ENCODE measurements at regions not wholly inside any gene's neighbourhood (a gene's known extent, or its start where the extent isn't known, plus 50 kb on each side); places are given as distances from the start of the nearest gene placed in this dataset.
"Not testable (repeated sequence)": the region's sequence is repeated elsewhere in the genome, so short reads cannot be mapped to it uniquely, and the experiment has no call there.

DNA sequence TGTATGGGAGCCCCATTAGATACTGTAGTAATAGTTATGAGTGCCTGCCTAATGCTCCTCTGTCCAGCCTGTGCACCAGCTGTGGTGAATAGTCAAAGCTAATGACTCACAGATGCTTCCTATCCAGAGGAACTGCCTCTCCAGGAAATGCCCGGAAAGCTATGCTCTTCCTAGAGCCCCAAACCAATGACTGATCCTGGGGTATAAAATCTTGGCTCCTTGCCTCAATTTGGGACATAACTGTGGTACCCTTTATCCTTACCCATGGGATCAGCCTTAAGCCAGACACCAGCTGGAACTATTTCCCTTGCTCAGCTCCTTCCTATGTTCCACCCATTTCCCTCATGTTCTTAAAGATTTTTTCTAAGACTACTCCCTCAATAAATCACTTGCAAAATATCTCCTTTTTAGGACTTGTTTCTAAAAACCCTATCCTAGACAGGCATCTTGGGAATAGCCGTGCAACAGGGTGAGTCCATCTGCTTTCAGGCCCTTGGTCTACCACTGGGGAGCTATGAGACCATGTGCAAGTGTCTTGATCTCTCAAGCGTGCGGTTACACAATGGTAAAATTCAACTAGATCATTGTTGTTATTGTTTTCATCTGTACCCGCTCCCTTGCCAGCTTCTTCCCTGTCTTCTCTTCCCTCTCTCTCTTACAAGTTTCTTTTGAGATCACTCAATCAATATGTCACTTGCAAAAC lies 283.7 kb downstream of the BTBD3 start:
- no peak for DNase-seq (ENCODE audit: low spot score)
- no peak for FAIRE-seq

DNA sequence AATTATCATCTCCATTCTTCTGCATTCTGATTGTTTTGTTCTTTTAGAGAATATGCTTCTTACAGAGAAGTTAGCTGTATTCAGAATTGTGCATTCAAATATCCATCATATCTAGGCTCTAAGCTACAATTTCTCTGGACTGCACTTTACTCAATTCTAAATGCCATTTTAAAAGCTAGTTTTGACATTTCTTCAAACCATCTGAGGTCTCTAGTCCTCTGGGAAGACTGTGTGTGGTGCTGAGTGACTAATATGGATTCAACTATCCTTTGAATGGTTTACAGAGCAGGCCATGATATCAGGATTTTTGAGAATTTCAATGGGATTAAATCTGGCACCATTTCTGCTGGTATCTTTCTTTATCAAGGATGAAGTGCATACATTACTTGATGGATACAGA lies 285.7 kb downstream of the BTBD3 start:
- no peak for FAIRE-seq

GRCh38 chr20:12203981-12204380 lies 286.3 kb downstream of the BTBD3 start:
- DNase-seq (ENCODE audit: low spot score), result no peak
- no peak for FAIRE-seq

More for the DNA sequence above, 285.7 kb downstream of the BTBD3 start:
- no peak for DNase-seq (ENCODE audit: low spot score)

- DNase-seq (ENCODE audit: low spot score) (no peak), FAIRE-seq (no peak)
Observed at GRCh38 chr20:12207875-12208274, 290.2 kb downstream of the BTBD3 start.

DNA sequence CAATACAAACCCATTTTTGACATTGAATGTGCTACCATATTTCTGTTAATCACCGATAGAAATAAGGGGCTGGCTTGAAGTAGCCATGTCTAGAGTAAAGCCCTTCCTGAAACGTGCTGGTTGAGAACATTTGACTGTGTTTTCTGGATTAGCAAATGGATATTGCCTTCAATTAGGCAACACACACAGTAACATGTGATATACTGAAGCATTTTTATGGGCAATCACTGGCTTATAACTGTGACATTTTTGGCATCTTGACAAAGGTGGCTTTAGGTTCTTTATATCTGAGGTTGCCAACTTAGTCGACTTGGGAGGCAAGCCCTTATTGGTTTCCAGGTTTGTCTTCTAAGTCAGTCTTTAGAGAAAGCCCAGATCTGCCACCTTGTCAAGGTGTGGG lies 292.9 kb downstream of the BTBD3 start:
- FAIRE-seq (no peak), DNase-seq (ENCODE audit: low spot score) (no peak)

DNA sequence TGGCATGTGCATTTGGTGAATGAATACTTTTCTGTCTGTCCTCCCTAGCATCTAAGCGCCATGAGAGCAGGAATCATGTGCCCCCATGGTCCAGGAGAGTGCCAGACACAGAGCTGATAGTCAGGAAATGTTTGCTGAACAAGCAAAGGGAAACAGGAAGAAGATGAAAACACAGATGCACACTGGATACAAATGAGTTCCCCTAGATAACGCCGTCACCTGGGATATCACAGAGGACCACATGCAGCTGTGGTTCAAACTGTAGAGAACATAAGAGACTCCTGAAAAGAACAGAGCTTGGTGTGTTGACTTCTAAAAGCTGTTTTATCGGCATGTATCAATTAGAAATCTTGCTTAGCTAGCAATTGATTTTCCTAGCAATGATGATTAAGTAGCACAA lies 293.7 kb downstream of the BTBD3 start:
- DNase-seq (ENCODE audit: low spot score), result no peak
- no peak for FAIRE-seq

DNA sequence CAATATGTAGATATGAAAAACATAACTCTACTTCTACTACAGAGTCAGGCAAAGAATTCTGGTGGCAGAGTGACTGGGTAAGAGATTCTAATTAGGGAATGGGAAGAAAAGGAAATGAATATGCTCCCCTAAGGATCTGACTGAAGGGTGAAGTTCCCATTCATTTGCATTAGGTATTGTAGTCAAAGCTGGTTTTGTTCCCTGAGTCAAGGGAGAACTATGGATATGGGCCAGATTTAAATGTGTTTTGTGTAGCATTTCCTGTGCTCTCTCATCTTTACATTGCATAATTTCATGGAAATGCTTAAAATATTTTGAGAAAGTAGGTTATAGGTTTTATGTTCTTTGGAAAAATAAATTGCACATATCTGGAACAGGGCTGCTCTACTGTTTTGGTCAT lies 299.7 kb downstream of the BTBD3 start:
- DNase-seq (ENCODE audit: low spot score) (no peak), FAIRE-seq (no peak)

DNA sequence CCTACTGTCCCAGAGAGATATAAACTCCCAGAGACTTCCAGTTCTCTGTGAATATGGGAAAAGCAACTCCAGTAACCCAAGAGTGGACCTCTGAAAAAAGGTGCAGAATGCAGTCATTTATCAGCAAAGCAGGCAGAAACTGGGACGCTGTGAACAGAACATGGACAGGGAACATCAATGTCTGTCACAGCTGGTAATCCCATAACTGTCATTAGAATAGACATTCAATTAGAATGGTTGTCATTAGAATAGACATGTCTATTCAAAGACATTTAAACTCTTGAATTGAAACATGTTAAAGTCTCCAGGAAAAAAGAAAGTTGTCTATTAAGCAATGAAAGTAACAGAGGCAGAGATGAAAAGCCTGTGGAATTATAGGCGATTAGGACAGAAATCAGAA lies 302.1 kb downstream of the BTBD3 start:
- no peak for FAIRE-seq

GRCh38 chr20:12223057-12223456 lies 305.4 kb downstream of the BTBD3 start:
- DNase-seq (ENCODE audit: low spot score), result no peak
- no peak for FAIRE-seq

More for the DNA sequence above, 302.1 kb downstream of the BTBD3 start:
- DNase-seq (ENCODE audit: low spot score), result no peak

GRCh38 chr20:12225898-12226297 lies 308.2 kb downstream of the BTBD3 start:
- no peak for FAIRE-seq
- DNase-seq (ENCODE audit: low spot score), result no peak

DNA sequence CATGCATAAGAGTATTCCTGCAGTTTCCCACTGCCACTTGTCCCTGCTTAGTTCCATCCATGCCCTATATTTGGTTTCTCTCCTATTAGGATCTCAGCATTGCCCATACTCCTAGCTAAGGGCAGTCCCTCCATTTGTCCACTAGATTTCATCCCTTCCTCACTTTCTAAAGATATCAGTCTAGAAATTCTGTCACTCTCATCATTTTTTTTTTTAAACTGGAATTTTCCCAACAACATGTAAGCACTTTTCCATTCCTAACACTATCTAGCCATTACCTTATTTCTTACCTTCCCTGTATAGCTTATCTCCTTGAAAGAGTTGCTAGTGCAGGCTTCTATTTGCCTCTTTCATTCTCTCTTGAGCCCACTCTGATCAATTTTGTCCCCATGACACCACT lies 312.2 kb downstream of the BTBD3 start:
- FAIRE-seq (no peak), DNase-seq (ENCODE audit: low spot score) (no peak)

- no peak for DNase-seq (ENCODE audit: low spot score)
- FAIRE-seq, result no peak
Observed at GRCh38 chr20:12237772-12238171, 320.1 kb downstream of the BTBD3 start.

- FAIRE-seq (no peak), DNase-seq (ENCODE audit: low spot score) (no peak)
Observed at GRCh38 chr20:12241065-12241464, 323.4 kb downstream of the BTBD3 start.

DNA sequence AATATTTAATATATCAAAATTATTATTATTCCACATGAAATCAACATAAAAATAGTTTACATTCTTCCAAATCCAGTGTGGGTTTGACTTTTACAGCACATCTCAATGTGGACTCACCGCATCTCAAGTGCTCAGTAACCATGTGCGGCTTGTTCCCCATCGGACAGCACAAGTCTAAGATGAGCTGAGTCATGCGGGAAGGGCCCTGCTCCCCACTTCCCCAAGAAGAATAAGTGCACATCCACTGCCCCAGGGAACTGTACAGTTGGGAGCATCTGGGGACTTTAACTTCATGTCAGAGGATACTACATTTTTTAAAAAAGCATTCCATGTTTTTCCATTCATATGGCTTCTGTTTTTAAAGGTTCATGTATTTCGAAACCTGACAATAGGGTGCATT lies 325.6 kb downstream of the BTBD3 start:
- no peak for DNase-seq (ENCODE audit: low spot score)
- no peak for FAIRE-seq

DNA sequence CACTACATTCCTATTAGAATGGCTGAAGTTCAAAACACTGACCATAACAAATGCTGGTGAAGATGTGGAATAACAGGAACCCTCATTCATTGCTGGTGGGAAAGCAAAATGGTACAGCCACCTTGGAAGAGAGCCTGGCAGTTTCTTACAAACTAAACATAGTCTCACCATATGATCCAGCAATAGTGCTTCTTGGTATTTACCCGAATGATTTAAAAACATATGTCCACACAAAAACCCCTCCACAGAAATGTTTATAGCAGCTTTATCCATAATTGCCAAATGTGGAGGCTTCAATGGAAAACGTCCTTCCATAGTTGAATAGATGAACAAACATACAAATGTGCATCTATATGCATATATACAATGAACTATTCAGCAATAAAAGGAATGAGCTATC lies 330.8 kb downstream of the BTBD3 start:
- DNase-seq (ENCODE audit: low spot score) (no peak), FAIRE-seq (no peak)

DNA sequence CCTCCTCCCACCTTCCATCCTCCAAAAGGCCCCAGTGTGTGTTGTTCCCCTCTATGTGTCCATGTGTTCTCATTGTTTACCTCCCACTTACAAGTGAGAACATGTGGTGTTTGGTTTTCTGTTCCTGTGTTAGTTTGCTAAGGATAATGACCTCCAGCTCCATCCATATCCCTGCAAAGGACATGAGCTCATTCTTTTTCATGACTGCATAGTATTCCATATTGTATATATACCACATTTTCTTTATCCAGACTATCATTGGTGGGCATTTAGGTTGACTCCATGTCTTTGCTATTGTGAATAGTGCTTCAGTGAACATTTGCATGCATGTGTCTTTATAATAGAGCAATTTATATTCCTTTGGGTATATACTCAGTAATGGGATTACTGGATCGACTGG lies 333.0 kb downstream of the BTBD3 start:
- DNase-seq (ENCODE audit: low spot score); FAIRE-seq: not testable (repeated sequence)

GRCh38 chr20:12252793-12253192 lies 335.1 kb downstream of the BTBD3 start:
- DNase-seq (ENCODE audit: low spot score), result no peak
- no peak for FAIRE-seq

GRCh38 chr20:12255461-12255970 lies 337.8 kb downstream of the BTBD3 start:
- FAIRE-seq, result no peak

DNA sequence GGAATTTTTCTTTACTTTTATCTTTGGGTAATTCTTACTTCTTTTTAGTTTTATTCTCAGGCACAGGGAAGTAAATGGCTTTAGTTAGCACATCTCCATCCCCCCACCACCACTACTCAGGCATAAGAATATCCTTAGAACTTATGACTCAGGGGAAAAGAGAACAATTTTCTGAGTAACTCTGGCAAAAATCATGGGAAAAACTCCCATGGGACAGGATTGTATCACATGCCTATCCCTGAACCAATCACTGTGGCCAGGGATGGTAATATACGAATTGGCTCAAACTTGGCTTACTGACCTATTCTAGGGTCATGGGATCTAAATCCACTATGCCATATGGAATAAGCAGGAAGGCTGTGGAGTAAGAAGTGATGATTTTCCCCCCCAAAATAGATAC lies 339.1 kb downstream of the BTBD3 start:
- DNase-seq (ENCODE audit: low spot score) (no peak), FAIRE-seq (no peak)

More at GRCh38 chr20:12255461-12255970, 337.8 kb downstream of the BTBD3 start:
- DNase-seq (ENCODE audit: low spot score), result no peak

DNA sequence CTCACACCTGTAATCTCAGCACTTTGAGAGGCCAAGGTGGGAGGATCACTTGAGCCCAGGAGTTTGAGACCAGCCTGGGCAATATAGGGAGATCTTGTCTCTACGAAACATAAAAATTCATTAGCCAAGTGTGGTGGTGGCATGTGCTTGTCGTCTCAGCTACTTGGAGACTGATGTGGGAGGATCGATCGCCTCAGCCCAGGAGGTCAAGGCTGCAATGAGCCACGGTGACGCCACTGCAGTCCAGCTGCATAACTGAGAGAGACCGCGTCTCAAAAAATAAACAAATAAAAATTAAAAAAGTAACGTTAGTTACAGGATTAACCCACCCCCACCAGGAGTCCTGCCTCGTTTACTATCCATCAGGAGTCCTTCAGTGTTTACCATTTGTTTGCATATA lies 345.1 kb downstream of the BTBD3 start:
- DNase-seq (ENCODE audit: low spot score) (no peak), FAIRE-seq (no peak)

- DNase-seq (ENCODE audit: low spot score) (no peak), FAIRE-seq (no peak)
Observed at GRCh38 chr20:12264711-12265110, 347.0 kb downstream of the BTBD3 start.

GRCh38 chr20:12265662-12266061 lies 348.0 kb downstream of the BTBD3 start:
- FAIRE-seq (no peak), DNase-seq (ENCODE audit: low spot score) (no peak)

GRCh38 chr20:12269579-12269978 lies 351.9 kb downstream of the BTBD3 start:
- no peak for FAIRE-seq
- DNase-seq (ENCODE audit: low spot score), result no peak

DNA sequence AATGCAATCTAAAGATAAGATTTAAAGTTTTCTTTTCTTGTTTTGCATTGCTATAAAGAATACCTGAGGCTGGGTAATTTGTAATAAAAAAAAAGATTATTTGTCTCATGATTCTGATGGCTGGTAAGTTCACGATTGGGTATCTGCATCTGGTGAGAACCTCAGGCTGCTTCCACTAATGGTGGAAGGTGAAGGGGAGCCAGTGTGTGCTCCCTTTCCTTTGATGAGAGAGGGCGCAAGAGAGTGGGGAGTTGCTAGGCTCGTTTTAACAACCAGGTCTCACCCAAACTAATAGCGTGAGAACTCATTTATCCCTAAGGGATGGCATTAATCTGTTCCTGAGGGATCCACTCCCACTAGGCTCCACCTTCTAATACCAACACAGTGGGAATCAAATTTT lies 353.2 kb downstream of the BTBD3 start:
- no peak for FAIRE-seq
- no peak for DNase-seq (ENCODE audit: low spot score)

All from RCC 7860 (cell line).